Thyroid gland (tissue), 4 donors: ENCODE measurements at regions not wholly inside any gene's neighbourhood (a gene's known extent, or its start where the extent isn't known, plus 50 kb on each side); places are given as distances from the start of the nearest gene placed in this dataset.

Experiments
- DNase-seq, 2 donors: peaks; one replicate each; pipeline ENCODE4 v3.0.0-alpha.2; 2019
- H3K27ac ChIP-seq, 3 donors: fragments of 200-600 bp; sonication (generic); 1 replicate in 2 of 3; 2 replicates in 1 of 3; pipeline ENCODE4 v1.5.1; 2016 to 2019; ENCODE audit warnings: mild to moderate bottlenecking in 1 of 3, moderate library complexity in 1 of 3
- H3K27me3 ChIP-seq: fragments of 200-600 bp; sonication (generic); one replicate; pipeline ENCODE4 v1.5.1; 2019
- H3K36me3 ChIP-seq, 2 donors: fragments of 200-600 bp; sonication (generic); one replicate each; pipeline ENCODE4 v1.5.1; 2016 to 2019
- H3K4me1 ChIP-seq, 2 donors: fragments of 200-600 bp; sonication (generic); one replicate each; pipeline ENCODE4 v1.5.1; 2017 to 2019
- H3K4me3 ChIP-seq, 3 donors: fragments of 200-600 bp; sonication (generic); replicated peaks in 1 of 3; 1 replicate in 2 of 3; 2 replicates in 1 of 3; pipeline ENCODE4 v1.5.1; 2016; ENCODE audit warnings: mild to moderate bottlenecking in 1 of 3
- H3K9me3 ChIP-seq: fragments of 200-600 bp; sonication (generic); one replicate; pipeline ENCODE4 v1.5.1; 2017
- POLR2A ChIP-seq, 2 donors: fragments of 450-650 bp; IDR thresholded peaks; one replicate each; pipeline ENCODE4 v1.6.1; 2017; ENCODE audit warnings: antibody characterized with exemption in 2 of 2, mild to moderate bottlenecking in 2 of 2, moderate library complexity in 1 of 2
- WGBS, 2 donors: methylation state at CpG; one replicate each; pipeline ENCODE4 v1.1.5; 2017; 5-methylcytosine and 5-hydroxymethylcytosine counted together
- intact Hi-C: fragments of 100-400 bp; cut with DNase I; formaldehyde crosslinking; loops from one replicate; pipeline ENCODE4 v1.15.1; 2023
- TF ChIP-seq, protein P1 (sequence below), 6 experiments: fragments of 200-600 bp in 3 of 6; fragments of 450-650 bp in 3 of 6; sonication (generic) in 3 of 6; IDR thresholded peaks; one replicate each; pipeline ENCODE4 v1.5.1; 2016 to 2019; ENCODE audit warnings: antibody characterized with exemption in 6 of 6, mild to moderate bottlenecking in 2 of 6, inconsistent platforms in 1 of 6, moderate library complexity in 1 of 6

DNA sequence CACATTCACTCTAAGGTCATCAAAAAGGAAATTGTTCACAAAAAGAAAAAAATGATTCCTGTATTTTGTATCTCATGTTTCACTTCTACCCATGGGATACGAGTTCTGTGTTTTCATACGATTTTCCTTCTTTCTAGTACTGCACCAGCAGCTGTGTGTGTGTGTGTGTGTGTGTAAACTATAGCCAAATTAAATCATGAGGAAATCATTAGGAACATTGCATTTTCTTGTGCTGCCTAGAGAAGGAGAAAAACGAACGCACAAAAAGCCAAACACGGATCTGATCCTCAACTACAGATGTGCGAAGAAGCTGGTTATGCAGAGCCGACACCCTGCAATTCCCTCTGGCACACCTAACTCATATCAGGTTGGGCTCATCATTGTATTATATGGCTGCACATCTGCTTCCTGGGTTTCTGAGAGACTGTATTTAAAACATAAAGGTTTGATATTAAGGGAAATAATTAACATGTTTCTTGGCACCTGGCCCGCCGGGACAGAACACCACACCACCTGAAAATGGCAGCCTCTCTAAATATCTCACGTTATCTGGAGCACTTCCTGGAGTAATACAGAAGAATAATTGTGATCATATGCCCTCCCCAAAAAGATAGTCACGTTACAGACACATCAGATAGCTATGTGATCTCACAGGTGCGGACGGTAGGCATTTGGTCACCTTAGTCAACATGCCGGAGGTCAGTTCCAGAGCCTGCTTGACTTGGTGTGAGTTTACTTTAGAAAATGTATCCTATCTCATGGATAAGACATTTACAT, 586.3 kb upstream of the SALL3 start:
- TF ChIP-seq, protein P1, sequence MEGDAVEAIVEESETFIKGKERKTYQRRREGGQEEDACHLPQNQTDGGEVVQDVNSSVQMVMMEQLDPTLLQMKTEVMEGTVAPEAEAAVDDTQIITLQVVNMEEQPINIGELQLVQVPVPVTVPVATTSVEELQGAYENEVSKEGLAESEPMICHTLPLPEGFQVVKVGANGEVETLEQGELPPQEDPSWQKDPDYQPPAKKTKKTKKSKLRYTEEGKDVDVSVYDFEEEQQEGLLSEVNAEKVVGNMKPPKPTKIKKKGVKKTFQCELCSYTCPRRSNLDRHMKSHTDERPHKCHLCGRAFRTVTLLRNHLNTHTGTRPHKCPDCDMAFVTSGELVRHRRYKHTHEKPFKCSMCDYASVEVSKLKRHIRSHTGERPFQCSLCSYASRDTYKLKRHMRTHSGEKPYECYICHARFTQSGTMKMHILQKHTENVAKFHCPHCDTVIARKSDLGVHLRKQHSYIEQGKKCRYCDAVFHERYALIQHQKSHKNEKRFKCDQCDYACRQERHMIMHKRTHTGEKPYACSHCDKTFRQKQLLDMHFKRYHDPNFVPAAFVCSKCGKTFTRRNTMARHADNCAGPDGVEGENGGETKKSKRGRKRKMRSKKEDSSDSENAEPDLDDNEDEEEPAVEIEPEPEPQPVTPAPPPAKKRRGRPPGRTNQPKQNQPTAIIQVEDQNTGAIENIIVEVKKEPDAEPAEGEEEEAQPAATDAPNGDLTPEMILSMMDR (IDR thresholded peaks at IDR 0.05), result no peak
- TF ChIP-seq POLR2A (IDR thresholded peaks at IDR 0.05), result no peak
- H3K27ac ChIP-seq, result no peak overlapping the region
- DNase-seq, result no peak
- H3K36me3 ChIP-seq, result no peaks in the 10 kb centered on the region
- H3K9me3 ChIP-seq, result no peaks in the 10 kb centered on the region
- intact Hi-C loops, result no loop called here
- H3K27me3 ChIP-seq, result no peaks in the 10 kb centered on the region
- 74 to 75% methylated on average over 14 of the region's 14 CpGs for WGBS, 2 donors
- no peaks in the 10 kb centered on the region for H3K4me1 ChIP-seq
- H3K4me3 ChIP-seq, result no peak overlapping the region

DNA sequence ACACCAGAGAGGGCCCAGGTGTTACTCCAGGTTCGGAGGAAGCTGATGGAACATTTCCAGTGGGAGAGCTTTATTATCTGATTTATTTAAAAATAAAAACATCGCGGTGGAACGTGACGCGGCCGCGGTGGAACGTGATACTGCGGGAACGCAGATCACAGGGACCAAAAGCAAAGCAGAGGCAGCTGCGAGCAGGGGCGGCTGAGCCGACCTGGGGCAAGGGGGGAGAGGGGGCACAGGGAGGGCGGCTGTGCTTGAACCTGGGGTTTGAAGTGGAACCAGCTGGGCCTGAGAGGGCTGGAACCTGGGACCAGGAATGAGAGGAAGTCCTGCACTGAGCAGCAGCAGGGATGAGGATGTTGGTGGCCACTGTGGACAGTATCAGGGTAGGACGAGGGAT, 583.5 kb upstream of the SALL3 start:
- H3K27me3 ChIP-seq, result no peaks in the 10 kb centered on the region
- intact Hi-C loops, result no loop called here
- H3K4me3 ChIP-seq, result no peak overlapping the region
- 87 to 90% methylated on average over 16 of the region's 16 CpGs for WGBS, 2 donors
- no peaks in the 10 kb centered on the region for H3K4me1 ChIP-seq
- H3K9me3 ChIP-seq, result no peaks in the 10 kb centered on the region
- no peak overlapping the region for H3K27ac ChIP-seq
- DNase-seq, result no peak
- TF ChIP-seq, protein P1 (IDR thresholded peaks at IDR 0.05), result no peak
- TF ChIP-seq POLR2A (IDR thresholded peaks at IDR 0.05), result no peak
- no peaks in the 10 kb centered on the region for H3K36me3 ChIP-seq

DNA sequence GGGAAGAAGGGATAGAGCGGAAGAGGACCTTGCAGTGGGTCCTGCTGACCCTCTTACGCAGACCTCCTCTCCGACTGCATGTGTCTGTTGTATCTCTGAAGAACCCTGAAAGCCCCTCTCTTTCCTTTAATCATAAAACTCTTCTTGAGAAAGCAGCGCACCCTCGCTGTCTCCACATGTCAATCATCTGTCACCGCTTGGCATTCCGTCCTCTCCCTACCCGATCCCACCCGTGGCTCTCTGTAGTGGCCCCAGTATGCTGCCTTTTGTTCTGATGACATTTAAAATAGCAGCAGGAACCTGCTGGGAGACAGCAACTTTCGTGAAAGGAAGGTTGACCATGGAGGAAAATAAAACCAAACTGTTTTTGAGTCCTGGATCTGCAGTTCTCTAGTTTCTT, 582.9 kb upstream of the SALL3 start:
- H3K4me1 ChIP-seq, result no peaks in the 10 kb centered on the region
- no peak overlapping the region for H3K27ac ChIP-seq
- no peaks in the 10 kb centered on the region for H3K27me3 ChIP-seq
- WGBS, 2 donors, result 88 to 90% methylated on average over 10 of the region's 10 CpGs
- TF ChIP-seq, protein P1 (IDR thresholded peaks at IDR 0.05), result no peak
- intact Hi-C loops, result no loop called here
- no peaks in the 10 kb centered on the region for H3K36me3 ChIP-seq
- H3K9me3 ChIP-seq, result no peaks in the 10 kb centered on the region
- DNase-seq, result no peak
- no peak overlapping the region for H3K4me3 ChIP-seq

DNA sequence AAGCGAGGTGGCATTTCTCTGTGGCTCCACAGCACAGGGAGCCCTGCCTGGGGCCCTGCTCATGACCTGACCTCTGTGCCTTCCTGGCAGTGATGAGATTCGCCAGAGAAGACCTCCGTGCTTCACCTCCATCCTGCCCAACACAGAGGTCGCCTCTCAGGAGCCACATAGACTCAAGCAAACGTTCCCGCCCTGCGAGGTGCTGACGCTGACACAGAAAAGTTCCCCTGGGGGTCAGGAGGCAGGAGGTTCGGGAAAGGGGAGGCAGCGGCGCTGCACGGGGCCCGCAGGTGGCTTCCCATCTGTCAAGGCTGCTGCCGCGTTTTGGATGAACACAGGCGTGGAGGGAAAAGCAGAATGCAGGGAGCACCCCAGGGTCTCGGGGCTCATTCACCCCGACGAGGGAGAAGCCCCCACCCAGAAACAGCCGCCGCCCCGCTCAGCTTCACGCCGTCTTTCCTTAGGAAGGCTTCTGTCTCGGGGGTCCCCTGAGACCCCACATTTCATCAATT, 579.6 kb upstream of the SALL3 start:
- H3K9me3 ChIP-seq, result no peaks in the 10 kb centered on the region
- H3K27me3 ChIP-seq, result no peaks in the 10 kb centered on the region
- TF ChIP-seq, protein P1 (IDR thresholded peaks at IDR 0.05), result no peak
- no peak for TF ChIP-seq POLR2A (IDR thresholded peaks at IDR 0.05)
- 76 to 79% methylated on average over 24 to 25 of the region's 25 CpGs for WGBS, 2 donors
- H3K4me3 ChIP-seq, result no peak overlapping the region
- no peaks in the 10 kb centered on the region for H3K4me1 ChIP-seq
- intact Hi-C loops, result loop anchor here (10.0 kb wide), 1 partner anchor 65 kb away; no protein-coding TSS in a partner anchor
- H3K36me3 ChIP-seq, result no peaks in the 10 kb centered on the region
- no peak for DNase-seq
- no peak overlapping the region for H3K27ac ChIP-seq

DNA sequence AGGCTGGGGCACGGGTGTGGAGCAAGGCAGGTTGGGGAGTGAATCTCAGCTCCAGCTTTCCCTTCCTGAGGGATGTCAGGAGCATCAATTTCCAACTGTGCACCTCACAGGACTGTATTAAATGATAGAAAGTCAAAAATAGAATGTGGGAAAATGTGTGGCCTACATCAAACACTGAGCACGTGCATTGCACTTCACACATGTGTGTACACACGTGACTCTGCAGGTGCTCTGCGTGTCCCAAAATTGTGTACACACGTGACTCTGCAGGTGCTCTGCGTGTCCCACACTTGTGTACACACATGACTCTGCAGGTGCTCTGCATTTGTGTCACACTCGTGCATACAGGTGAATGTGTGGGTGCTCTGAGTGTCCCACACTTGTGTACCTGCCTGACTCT, 577.2 kb upstream of the SALL3 start:
- Histone ChIP-seq H3K27ac (no peak overlapping the region), H3K36me3 (no peaks in the 10 kb centered on the region), H3K27me3 (no peaks in the 10 kb centered on the region), H3K9me3 (no peaks in the 10 kb centered on the region), H3K4me1 (no peaks in the 10 kb centered on the region), H3K4me3 (no peak overlapping the region)
- 84% methylated on average over 7 of the region's 7 CpGs for WGBS, 2 donors
- DNase-seq, result no peak
- intact Hi-C loops, result loop anchor here (10.0 kb wide), 1 partner anchor 62 kb away; no protein-coding TSS in a partner anchor
- no peak for TF ChIP-seq POLR2A (IDR thresholded peaks at IDR 0.05)
- TF ChIP-seq, protein P1 (IDR thresholded peaks at IDR 0.05), result no peak
